NCI-H446 (cell line): ENCODE measurements at regions not wholly inside any gene's neighbourhood (a gene's known extent, or its start where the extent isn't known, plus 50 kb on each side); places are given as distances from the start of the nearest gene placed in this dataset.

Experiments
- DNase-seq, 2 experiments: peaks; one replicate each; lab custom pipeline; 2025; lab: John Stamatoyannopoulos, UW

DNA sequence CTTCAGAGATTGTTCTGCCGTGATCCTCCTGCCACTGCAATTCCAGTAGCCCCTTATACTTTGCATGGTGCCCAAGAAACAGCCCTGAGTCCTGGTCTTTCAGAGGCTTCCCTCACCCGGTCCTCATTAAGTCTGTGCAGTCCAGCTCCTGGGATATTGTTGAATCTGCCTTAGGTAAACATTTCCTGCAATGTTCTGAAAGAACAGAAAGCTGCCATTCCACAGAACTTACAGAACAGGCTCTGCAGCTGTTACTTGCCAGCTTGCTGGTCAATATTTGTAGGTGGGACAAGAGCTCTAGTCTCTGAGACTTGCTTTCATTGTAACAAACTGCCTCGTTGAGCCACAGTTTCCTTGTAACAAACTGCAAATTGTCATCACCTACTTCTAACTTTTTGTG lies 115.0 kb upstream of the KIF5B start:
- no peak for DNase-seq

DNA sequence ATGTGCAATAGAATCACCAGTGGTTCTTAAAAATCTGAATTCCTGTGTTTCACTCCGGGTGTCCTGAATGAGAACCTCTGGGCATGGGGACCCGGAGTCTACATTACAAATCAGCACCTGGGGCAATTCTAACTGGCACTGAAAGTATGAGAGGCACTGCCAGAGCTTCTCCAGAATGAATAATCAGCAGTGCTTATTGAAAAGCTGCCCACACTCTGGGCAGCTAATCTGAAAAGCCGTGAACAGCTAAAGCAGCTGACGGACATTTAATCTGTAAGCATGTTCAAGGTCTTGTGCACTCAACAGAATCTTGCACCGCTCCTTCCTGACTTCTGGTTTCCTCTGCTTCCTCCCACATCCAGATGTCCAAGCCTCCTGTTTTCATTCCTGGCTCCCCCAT lies 113.3 kb upstream of the KIF5B start:
- DNase-seq: no peak

DNA sequence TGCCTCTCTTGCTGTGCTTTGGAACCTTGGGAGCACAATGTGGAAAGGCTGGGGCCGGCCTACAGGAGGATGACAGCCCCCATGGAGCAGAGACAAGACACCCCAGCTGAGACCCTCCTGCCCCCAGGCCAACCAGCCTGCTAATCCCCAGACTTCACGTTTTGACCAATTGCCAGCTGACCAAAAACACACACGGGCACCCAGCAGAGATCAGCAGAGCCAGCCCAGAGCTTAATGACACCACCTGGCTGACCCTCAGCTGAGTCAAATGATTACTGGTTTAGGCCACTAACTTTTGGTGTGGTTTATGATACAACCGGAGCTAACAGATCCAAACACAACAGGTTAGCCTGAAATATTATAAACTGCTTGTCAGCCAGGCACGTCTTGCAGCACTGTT lies 111.2 kb upstream of the KIF5B start:
- DNase-seq: peak in 1 of 2 experiments; percentile 2

DNA sequence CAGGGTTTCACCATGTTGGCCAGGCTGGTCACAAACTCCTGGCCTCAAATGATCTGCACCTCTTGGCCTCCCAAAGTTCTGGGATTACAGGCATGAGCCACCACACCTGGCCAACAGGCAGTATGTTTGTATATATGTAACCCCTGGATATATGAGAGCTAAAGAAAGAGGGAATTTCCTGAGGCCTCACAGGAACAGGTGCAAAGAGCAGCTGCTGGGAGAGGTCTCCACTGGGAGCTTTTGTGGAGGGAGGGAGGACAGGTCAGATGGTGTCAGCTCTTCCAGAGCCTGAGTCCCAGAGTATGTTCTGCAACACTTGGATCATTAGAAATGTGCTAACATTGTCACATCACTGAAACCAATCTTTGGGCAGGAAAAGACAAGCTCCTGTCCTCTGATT lies 110.1 kb upstream of the KIF5B start:
- no peak for DNase-seq

DNA sequence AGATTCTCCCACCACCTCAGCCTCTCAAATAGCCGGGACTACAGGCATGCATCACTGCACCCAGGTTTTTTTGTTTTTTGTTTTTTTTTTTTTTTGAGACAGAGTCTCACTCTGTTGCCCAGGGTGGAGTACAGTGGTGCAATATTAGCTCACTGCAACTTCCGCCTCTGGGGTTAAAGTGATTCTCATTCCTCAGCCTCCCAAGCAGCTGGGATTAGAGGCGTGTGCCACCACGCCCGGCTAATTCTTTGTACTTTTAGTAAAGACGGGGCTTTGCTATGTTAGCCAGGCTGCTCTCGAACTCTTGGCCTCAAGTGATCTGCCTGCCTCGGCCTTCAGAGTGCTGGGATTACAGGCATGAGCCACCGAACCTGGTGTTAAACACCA lies 107.5 kb upstream of the KIF5B start:
- no peak for DNase-seq

DNA sequence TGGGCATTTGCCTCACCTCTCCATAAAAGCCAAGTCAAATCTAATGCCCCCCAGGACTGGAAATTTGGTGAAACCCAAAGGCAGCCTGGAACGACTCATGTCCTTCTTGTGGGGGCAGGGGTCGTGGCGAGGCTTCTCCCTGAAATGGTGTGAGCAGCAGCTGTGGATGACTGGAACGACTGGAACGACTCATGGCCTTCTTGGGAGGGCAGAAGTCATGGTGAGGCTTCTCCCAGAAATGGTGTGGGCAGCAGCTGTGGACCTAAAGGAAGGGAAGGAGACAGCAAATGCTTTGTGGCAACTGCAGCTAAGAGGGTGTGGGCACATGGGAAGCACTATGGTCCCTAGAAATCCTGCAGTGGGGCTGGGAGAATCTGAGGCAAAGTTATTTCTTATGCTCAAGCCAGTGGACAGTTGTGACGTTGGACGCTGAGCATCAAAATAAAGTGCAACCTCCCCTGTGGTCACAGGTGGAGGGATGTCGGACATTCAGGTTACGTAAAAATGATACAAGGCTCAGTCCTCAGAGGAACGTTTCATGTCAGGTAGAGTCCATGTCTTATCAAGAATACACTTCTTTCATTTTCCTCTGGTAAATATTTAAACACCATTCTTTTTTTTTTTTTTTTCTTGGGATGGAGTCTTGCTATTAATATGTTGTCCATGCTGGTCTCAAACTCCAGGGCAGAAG lies 107.0 kb upstream of the KIF5B start:
- DNase-seq: no peak

DNA sequence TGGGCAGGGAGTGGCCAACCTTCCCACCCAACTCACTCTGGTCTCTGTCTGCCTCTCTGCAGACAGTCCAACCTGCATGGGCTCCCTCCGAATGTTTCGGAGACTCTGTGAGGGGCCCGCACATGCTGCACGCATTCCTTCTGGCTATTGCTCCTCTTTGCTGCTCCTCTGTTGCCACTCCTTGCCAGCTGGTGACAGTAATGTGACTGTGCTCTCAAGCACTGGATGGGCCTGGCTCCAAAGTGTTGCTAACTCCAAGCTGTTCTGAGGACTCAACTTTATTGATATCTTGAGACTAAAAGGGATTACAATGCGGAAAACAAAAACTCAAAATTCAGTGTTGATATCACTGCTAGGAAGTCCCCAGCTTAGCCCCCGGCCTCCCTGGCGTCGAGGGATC lies 105.4 kb upstream of the KIF5B start:
- peak in 1 of 2 experiments; percentile 32 for DNase-seq

DNA sequence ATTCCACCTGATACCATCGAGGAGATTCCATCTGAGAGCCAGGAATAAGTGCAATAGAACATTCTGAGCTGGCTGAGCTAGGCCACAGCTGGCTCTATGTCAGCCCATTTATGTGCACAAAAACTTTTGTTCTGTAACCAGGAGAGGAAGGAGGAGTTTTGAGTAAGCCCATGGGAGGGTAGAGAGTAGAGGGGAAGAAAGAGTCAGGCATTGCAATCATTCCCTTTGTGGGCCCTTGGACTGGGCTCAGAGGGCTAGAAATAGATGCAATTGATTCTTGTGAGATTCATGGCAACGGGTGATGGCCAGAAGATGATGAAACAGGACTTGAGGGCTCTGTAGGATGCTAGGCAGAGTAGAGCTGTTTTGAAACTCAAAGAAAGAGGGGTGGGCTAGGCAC lies 104.6 kb upstream of the KIF5B start:
- no peak for DNase-seq

DNA sequence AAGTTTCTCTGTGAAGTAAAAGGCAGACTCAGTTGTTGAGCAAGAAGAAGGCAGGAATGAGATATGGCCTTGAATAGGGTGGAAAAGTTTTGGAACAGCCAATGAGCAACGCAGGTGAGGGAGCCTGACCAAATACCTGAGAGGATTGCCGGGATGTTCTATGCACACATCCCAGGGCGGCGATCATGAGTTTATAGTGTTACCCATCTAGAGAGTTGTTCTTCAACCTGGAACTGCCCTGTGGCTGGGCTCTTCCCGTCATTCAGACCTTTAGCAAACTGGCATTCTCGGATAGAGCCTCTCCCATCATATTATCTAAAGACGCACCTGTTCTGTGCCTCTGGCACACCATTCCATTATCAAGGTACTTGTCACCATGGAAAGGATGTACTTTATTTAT lies 103.0 kb upstream of the KIF5B start:
- no peak for DNase-seq

DNA sequence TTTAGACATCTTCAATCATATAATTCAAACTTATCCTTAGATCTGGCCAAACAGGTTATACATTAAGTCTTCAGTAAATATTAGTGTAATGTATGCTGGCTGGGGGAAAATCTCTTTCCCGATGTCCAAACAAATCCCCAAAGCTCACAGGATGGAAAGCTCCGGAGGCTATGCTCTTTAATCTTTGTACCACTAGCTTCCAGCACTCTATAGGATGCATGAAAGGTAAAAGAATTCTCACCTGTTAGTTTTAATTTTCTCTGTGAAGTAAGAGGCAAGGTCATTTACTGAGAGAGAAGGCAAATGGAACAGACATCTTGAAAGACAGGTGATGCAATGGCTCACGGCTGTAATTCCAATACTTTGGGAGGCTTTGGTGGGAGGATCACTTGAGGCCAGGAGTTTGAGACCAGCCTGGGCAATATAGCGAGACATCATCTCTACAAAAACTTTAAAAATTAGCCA lies 99.8 kb upstream of the KIF5B start:
- no peak for DNase-seq

DNA sequence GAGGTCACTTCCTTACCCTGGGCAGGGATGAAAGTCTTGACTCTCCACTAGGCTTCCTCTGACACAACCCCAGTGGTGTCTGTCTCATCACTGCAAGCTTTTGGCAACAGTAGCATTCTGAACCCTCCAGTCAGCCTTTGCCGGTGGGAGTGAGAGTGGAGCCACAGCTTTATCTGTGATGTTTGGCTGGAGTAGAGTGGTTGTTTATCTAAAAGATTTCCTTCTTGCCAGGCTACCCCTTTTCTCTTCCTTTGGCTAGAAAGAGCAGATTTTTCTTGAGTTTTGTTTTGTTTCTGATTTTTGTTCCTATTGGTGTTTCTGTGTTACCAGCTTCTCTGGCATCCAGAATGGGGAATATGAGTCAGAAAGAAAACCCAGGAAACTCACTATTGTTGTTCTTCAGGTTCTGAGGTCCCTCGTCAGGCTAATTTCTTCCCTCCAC lies 98.9 kb upstream of the KIF5B start:
- no peak for DNase-seq

DNA sequence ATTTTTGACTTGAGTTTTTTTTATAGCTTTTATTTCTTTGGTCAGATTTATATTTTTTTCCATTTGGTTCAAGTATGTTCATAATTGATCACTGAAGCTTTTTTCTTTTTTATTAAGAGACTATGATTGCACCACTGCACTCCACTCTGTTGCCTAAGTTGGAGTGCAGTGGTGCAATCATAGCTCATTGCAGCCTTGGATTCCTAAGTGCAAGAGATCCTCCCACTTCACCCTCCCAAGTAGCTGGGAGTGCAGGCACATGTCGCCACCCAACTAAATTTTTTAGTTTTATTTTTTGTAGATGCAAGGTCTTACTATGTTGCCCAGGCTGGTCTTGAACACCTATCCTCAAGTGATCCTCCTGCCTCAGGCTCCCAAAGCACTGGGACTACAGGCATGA lies 97.7 kb upstream of the KIF5B start:
- DNase-seq: no peak

DNA sequence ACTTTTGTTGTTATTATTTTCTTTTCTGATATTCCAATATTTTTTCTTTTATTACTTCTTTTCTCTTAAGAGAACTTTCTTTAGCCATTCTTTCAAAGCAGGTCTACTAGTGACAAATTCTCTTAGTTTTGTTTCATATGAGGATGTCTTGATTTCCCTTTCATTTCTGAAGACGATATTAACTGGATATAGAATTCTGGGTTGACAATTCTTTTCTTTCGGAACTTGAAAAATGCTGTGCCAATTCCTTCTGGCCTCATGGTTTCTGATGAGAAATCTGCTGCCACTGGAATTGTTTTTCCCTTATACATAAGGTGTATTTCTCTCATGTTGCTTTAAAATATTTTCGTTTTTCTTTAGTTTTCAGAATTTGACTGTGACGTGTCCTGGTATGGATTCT lies 97.0 kb upstream of the KIF5B start:
- no peak for DNase-seq

DNA sequence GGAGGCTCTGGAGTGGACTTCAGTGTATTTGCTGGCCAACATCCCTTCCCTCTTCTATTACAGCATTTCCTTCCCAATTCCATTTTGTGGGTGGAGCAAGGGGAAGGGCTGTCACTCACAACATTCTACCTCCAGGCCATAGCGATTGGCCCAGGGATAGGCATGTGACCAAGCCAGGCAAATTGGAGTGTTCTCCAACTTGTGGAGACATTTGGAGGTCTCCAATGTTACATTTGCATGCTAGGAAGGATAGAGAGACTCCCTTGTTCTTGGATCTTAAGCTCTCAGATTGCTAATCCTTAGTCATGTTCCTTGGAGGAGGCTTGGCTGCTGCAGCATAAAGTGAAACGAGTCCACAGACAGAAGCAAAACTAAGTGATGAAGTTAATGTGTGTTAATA lies 95.6 kb upstream of the KIF5B start:
- DNase-seq: no peak

DNA sequence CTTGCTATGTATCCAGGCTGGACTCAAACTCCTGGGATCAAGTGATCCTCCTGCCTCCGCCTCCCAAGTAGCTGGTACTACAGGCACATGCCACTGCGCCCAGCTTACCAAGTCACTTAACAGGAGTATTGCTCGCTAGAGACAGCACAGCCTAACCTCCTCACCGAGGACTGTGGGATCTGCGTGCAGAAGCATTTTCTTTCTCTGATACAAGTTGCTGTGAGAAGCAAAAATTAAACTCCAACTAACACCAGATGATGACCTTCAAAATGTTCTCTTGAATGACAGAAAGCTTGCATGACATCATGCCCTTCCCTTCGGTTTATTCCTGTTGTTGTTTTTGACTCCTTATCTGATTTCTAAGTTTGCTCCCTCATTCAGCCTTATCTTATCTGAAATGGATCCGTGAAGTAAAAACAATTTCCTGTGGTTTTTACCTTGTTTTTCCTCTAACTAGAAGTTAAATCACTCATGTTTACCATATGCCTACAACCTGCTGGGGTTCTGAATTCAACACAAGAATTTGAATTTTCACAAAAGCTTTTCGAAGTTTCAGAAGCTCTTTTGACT lies 94.4 kb upstream of the KIF5B start:
- no peak for DNase-seq

DNA sequence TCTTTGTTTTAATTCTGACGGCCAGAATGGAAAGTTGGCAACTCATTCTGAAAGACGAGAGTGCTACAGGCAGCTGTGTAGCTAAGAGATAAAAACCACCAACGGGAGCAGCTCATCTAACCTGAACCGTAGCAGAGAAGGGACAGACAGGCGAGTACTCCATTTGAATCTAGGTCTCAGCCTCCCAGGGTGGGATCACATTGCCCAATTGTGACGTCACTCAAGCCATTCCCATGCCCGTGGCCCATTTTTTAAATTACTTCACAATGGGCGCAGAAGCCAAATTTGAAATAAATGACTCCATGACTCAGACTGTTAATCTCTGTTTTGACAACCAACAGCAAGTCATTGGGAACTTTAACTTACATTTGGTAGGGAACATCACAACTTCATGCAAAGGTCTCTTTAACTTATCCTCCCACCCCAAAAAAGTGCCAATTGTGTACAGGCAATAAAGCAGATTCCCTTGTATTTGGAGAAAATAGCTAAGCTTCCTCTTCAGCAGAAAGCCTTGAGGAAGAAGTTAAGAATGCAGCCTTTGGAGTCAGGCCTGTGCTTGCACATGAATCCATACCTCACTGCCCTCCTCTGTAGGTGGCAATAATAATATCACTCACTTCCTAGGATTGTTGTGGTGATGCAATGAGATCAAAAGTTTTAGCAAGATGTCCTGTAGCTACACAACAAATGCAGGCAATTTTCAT lies 93.2 kb upstream of the KIF5B start:
- DNase-seq: peak; percentile 10 to 38

DNA sequence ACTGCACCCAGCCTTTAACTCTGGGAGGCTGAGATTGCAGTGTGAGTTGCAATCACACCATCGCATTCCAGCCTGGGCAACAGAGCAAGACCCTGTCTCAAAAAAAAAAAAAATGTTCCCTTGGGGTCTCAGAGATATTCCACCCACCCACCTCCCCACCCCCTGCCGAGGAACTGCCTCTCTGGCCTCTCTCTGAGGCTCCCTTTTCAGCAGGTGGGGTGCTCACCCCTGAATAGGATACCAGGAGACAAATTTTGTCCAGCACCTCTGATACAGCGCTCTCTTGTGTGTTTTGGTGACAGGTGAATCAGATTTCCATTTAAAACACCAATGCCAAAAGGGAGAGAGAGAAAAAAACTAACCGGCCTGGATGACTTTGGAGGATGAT lies 92.6 kb upstream of the KIF5B start:
- DNase-seq: no peak

DNA sequence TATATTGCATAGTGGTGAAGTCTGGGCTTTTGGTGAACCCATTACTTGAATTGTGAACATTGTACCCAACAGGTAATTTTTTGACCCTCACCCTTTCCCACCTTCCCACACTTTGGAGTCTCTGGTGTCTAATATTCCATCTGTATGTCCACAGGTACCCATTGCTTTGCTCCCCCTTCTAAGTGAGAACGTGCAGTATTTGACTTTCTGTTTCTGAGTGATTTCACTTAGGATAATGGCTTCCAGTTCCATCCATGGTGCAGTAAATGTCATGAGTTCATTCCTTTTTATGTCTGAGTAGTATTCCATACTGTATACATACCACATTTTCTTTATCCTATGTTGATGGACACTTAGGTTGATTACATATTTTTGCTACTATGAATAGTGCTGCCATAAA lies 91.5 kb upstream of the KIF5B start:
- no peak for DNase-seq

DNA sequence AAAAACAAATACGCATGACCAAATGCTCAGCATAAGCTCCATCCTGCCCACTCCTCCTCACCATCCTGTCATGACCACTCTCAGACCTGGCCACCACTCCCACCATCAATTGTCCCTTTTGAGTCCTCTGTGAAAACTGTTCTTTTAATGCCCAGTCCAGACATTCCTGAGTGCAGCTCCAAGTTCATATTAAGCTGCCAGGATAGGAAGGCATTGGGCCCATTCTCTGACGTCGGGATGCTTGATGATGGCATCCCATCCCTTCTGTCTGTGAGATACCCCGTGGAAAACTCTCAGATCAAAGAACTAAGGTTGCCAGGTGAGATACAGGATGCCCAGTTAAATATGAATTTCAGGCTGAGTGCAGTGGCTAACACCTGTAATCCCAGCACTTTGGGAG lies 89.9 kb upstream of the KIF5B start:
- no peak for DNase-seq

DNA sequence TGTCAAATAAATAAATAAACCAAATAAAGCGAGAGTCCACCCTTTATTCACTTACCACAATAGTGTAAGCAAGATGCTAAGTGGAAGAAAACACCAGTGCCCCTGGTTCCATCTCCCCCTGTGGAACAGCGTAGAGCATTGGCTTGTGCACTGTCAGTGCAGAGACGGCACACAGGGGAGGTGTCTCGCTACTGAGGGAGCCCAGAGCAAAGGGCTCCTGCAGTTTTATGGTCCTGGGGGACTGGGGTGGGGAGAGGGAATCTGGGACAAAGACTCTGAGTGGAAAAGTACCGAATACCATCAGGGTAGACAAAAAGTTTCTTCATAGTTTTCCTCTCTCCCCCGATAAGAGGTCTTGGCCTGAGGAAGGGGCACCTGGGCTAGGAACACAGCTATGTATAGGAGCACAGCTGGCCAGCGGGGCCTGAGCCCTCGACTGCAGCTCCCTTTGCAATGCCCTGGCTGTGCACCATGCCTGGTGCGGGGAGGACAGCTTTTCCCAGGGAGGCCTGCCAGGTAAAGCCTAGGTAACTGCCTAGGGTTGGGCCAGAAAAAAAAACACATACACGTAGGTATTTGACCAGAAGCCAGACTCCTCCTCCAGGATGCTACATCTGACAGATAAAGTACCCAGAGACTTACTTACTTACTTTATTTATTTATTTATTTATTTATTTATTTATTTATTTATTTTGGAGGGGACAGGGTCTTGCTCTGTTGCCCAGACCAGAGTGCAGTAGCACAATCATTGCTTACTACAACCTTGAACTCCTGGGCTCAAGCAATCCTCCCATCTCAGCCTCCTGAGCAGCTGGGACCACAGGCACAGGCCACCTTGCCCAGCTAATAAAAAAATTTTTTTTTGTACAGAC lies 88.8 kb upstream of the KIF5B start:
- no peak for DNase-seq

DNA sequence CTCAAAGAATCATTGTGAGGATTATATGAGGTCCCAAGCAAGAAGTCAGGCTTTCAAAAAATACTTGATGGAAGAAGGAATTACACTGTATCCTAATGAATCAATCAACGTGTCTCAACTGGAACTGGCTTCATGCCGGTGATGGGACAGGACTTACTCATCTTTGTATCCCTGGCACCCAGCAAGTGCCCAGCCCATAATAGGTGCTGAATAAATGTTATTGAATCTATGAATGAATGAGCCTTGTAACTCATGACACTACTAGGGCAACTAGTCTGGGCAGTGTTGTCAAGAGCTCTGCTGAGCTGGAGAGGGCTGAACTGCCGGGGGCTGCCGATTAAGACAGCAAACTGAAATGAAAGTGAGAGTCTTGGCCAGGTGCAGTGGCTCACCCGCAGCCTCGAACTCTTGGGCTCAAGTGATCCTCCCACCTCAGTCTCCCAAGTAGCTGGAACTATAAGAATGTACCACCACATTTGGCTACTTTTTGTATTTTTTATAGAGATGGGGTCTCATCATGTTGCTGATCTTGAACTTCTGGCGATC lies 87.2 kb upstream of the KIF5B start:
- DNase-seq: no peak

DNA sequence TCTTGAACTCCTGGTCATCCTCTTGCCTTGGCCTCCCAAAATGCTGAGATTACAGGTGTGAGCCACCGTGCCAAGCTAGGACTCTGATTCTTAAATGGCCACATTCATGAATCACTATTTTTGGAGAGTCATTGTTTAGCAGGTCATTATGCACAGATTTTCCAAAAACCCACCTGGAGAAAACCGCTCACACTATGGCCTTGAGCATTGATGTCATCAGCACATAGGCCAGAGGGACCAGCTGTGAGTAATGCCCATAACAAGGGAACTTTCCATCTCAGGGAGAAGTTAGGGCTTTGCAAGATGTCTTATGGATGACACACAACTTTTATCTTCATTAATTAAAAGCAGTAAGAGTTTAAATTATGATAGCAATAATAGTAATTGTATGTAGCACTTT lies 86.4 kb upstream of the KIF5B start:
- no peak for DNase-seq
